H1 (cell line): ENCODE measurements at regions not wholly inside any gene's neighbourhood (a gene's known extent, or its start where the extent isn't known, plus 50 kb on each side); places are given as distances from the start of the nearest gene placed in this dataset.

ENCODE experiments used
- CTCF ChIA-PET: fragments of 300-600 bp; sonication (Branson Sonifier 250); formaldehyde crosslinking; loops from one replicate; lab custom pipeline; 2021; ENCODE audit not compliant: partially characterized antibody; lab: Charles Lee
- POLR2A ChIA-PET: fragments of 300-600 bp; sonication (Branson Sonifier 250); formaldehyde crosslinking; loops from one replicate; lab custom pipeline; 2021; ENCODE audit warnings: inconsistent platforms; ENCODE audit not compliant: partially characterized antibody; lab: Charles Lee
- DNase-seq, 2 experiments: peaks; one replicate each; pipeline versions ENCODE4 v3.0.0 to v3.0.0-alpha.2; 2010 to 2022; ENCODE audit warnings: low spot score in 2 of 2, low read depth in 1 of 2, mixed read lengths in 1 of 2
- FAIRE-seq: peaks from 2 replicates; lab custom pipeline; 2011; peaks lifted over from hg19 to GRCh38; lab: Jason Lieb, UNC
- H2AFZ ChIP-seq: 2 replicates; pipeline ENCODE4 v1.8.1; 2012; ENCODE audit warnings: low read length, inconsistent platforms
- H2AK5ac ChIP-seq: 2 replicates; pipeline ENCODE4 v1.6.1; 2013; ENCODE audit warnings: low read depth, low read length
- H2BK120ac ChIP-seq: replicated peaks from 2 replicates; pipeline ENCODE3; 2013; ENCODE audit warnings: low read depth, low read length, inconsistent platforms
- H2BK12ac ChIP-seq: 2 replicates; pipeline ENCODE4 v1.6.1; 2013; ENCODE audit warnings: low read depth, low read length
- H2BK15ac ChIP-seq: 2 replicates; pipeline ENCODE4 v1.6.1; 2013; ENCODE audit warnings: low read length
- H2BK20ac ChIP-seq: 2 replicates; pipeline ENCODE4 v1.6.1; 2013; ENCODE audit warnings: low read length
- H2BK5ac ChIP-seq: 2 replicates; pipeline ENCODE4 v1.6.1; 2013; ENCODE audit warnings: low read depth, low read length
- H3K14ac ChIP-seq: 2 replicates; pipeline ENCODE4 v1.6.1; 2013; ENCODE audit warnings: inconsistent platforms; ENCODE audit not compliant: insufficient read length
- H3K18ac ChIP-seq: 2 replicates; pipeline ENCODE4 v1.6.1; 2013; ENCODE audit warnings: low read length; ENCODE audit errors: extremely low read depth
- H3K23ac ChIP-seq: 2 replicates; pipeline ENCODE4 v1.6.1; 2013; ENCODE audit warnings: inconsistent platforms; ENCODE audit not compliant: insufficient read length
- H3K23me2 ChIP-seq: 2 replicates; pipeline ENCODE4 v1.6.1; 2013; ENCODE audit warnings: low read depth, low read length
- H3K27ac ChIP-seq: 2 replicates; pipeline ENCODE4 v1.6.1; 2011; ENCODE audit warnings: low read depth, low read length, inconsistent platforms
- H3K27me3 ChIP-seq, 4 experiments: replicated peaks in 1 of 4; 1 replicate in 1 of 4; 2 replicates in 3 of 4; pipeline versions ENCODE4 v1.6.1 to v1.8.1; 2011 to 2013; ENCODE audit warnings: low read length in 3 of 4, mild to moderate bottlenecking in 3 of 4, inconsistent platforms in 2 of 4, mixed read lengths in 2 of 4, moderate library complexity in 1 of 4; ENCODE audit not compliant: control insufficient read depth in 3 of 4, insufficient read depth in 3 of 4; ENCODE audit errors: extremely low read depth in 1 of 4
- H3K36me3 ChIP-seq, 4 experiments: 2 replicates each; pipeline versions ENCODE4 v1.6.1 to v1.8.1; 2011 to 2013; ENCODE audit warnings: mild to moderate bottlenecking in 4 of 4, low read length in 3 of 4, moderate library complexity in 2 of 4, control low read depth in 1 of 4, inconsistent platforms in 1 of 4; ENCODE audit not compliant: insufficient read depth in 4 of 4, control insufficient read depth in 2 of 4
- H3K4ac ChIP-seq: replicated peaks from 2 replicates; pipeline ENCODE3; 2013; ENCODE audit warnings: low read length, low read depth, mixed read lengths, inconsistent platforms; ENCODE audit not compliant: insufficient read length
- H3K4me1 ChIP-seq, 4 experiments: replicated peaks in 1 of 4; 1 replicate in 1 of 4; 2 replicates in 3 of 4; pipeline versions ENCODE4 v1.6.1 to v1.8.1; 2011 to 2013; ENCODE audit warnings: low read length in 3 of 4, inconsistent platforms in 2 of 4, mixed read lengths in 1 of 4; ENCODE audit not compliant: insufficient read depth in 4 of 4, control insufficient read depth in 3 of 4
- H3K4me2 ChIP-seq, 2 experiments: 2 replicates each; pipeline versions ENCODE4 v1.6.1 to v1.8.1; 2011 to 2013; ENCODE audit warnings: low read depth in 2 of 2, low read length in 2 of 2, control low read depth in 1 of 2, inconsistent platforms in 1 of 2, mild to moderate bottlenecking in 1 of 2; ENCODE audit not compliant: insufficient read depth in 1 of 2
- H3K4me3 ChIP-seq, 4 experiments: fragments of 200-600, 300-600 bp in 1 of 4; sonication (generic), shearing (Covaris generic), sonication (Bioruptor Twin) in 1 of 4; 2 replicates each; pipeline versions ENCODE4 v1.5.1 to v1.8.1; 2011 to 2016; ENCODE audit warnings: low read length in 4 of 4, low read depth in 3 of 4, control low read depth in 2 of 4, inconsistent platforms in 2 of 4, mild to moderate bottlenecking in 2 of 4, mixed read lengths in 1 of 4, moderate library complexity in 1 of 4; ENCODE audit not compliant: insufficient read depth in 2 of 4; ENCODE audit errors: extremely low read depth in 1 of 4
- H3K56ac ChIP-seq: replicated peaks from 2 replicates; pipeline ENCODE3; 2013; ENCODE audit warnings: low read depth, mild to moderate bottlenecking, mixed read lengths, low read length, inconsistent platforms; ENCODE audit not compliant: insufficient read length
- H3K79me1 ChIP-seq: 2 replicates; pipeline ENCODE4 v1.6.1; 2013; ENCODE audit warnings: low read depth, low read length, control low read depth
- H3K79me2 ChIP-seq, 2 experiments: 2 replicates each; pipeline versions ENCODE4 v1.6.1 to v1.8.1; 2012 to 2013; ENCODE audit warnings: low read length in 2 of 2, mild to moderate bottlenecking in 2 of 2, inconsistent platforms in 1 of 2; ENCODE audit not compliant: insufficient read depth in 2 of 2, control insufficient read depth in 1 of 2
- H3K9ac ChIP-seq, 4 experiments: replicated peaks in 1 of 4; 1 replicate in 1 of 4; 2 replicates in 3 of 4; pipeline versions ENCODE4 v1.6.1 to v1.8.1; 2011 to 2013; ENCODE audit warnings: low read depth in 3 of 4, low read length in 3 of 4, control low read depth in 2 of 4, mild to moderate bottlenecking in 2 of 4, moderate library complexity in 2 of 4, inconsistent platforms in 1 of 4; ENCODE audit errors: extremely low read depth in 1 of 4
- H3K9me3 ChIP-seq, 2 experiments: 2 replicates each; pipeline versions ENCODE4 v1.6.1 to v1.8.1; 2012 to 2013; ENCODE audit warnings: mild to moderate bottlenecking in 2 of 2, moderate library complexity in 2 of 2, control low read depth in 1 of 2, inconsistent platforms in 1 of 2, low read depth in 1 of 2, low read length in 1 of 2, mixed read lengths in 1 of 2; ENCODE audit not compliant: insufficient read depth in 2 of 2
- H4K20me1 ChIP-seq, 2 experiments: replicated peaks in 1 of 2; 2 replicates each; pipeline versions ENCODE3 to v1.8.1; 2011 to 2013; ENCODE audit warnings: inconsistent platforms in 2 of 2, low read length in 2 of 2, mild to moderate bottlenecking in 1 of 2; ENCODE audit not compliant: insufficient read depth in 2 of 2, control insufficient read depth in 1 of 2
- H4K5ac ChIP-seq: 2 replicates; pipeline ENCODE4 v1.6.1; 2013; ENCODE audit warnings: low read length, low read depth, mixed read lengths, inconsistent platforms; ENCODE audit not compliant: insufficient read length
- H4K8ac ChIP-seq: 2 replicates; pipeline ENCODE4 v1.8.0; 2013; ENCODE audit warnings: mild to moderate bottlenecking, moderate library complexity, low read length, inconsistent platforms; ENCODE audit not compliant: insufficient read depth; ENCODE audit errors: extremely low read depth
- H4K91ac ChIP-seq: replicated peaks from 2 replicates; pipeline ENCODE3; 2013; ENCODE audit warnings: low read length, mixed read lengths, inconsistent platforms; ENCODE audit not compliant: insufficient read length
- CEBPB ChIP-seq: IDR thresholded peaks from 2 replicates; pipeline ENCODE4 v1.6.1; 2012; ENCODE audit warnings: low read depth, low read length
- CHD1 ChIP-seq: IDR thresholded peaks from 2 replicates; pipeline ENCODE4 v1.6.1; 2012; ENCODE audit warnings: low read depth, low read length, improper control_type of control experiment
- EZH2 ChIP-seq: fragments of 200-600 bp; sonication (generic); IDR thresholded peaks from 2 replicates; pipeline ENCODE4 v1.7.1; 2012; ENCODE audit warnings: low read depth, mild to moderate bottlenecking, moderate library complexity, low read length, inconsistent platforms; ENCODE audit not compliant: severe bottlenecking
- FOSL1 ChIP-seq: IDR thresholded peaks from 2 replicates; pipeline ENCODE4 v1.6.1; 2011; ENCODE audit warnings: mild to moderate bottlenecking, low read depth, low read length, moderate library complexity; ENCODE audit not compliant: insufficient read depth
- MAFK ChIP-seq: IDR thresholded peaks from 2 replicates; pipeline ENCODE4 v1.6.1; 2012; ENCODE audit warnings: low read depth, mild to moderate bottlenecking, improper control_type of control experiment, low read length
- RNF2 ChIP-seq: fragments of 200-900, 300-1000 bp; sonication (generic); IDR thresholded peaks from 2 replicates; pipeline ENCODE4 v1.7.1; 2016; ENCODE audit warnings: borderline replicate concordance, low read depth, mild to moderate bottlenecking, antibody characterized with exemption, low read length; ENCODE audit not compliant: poor library complexity, severe bottlenecking; ENCODE audit errors: missing control alignments
- WGBS, 2 experiments: shearing (Covaris generic) in 1 of 2; methylation state at CpG; one replicate each; pipeline versions ENCODE4 v1.1.6 to v1.1.7; 2013 to 2015; ENCODE audit warnings: low lambda C conversion rate in 2 of 2, mixed read lengths in 2 of 2, inconsistent platforms in 1 of 2, low coverage in 1 of 2, missing lambda C conversion rate in 1 of 2; ENCODE audit not compliant: insufficient replicate concordance in 2 of 2, insufficient coverage in 1 of 2, insufficient read length in 1 of 2; ENCODE audit errors: extremely low coverage in 1 of 2, missing lambda C conversion rate in 1 of 2; 5-methylcytosine and 5-hydroxymethylcytosine counted together

DNA sequence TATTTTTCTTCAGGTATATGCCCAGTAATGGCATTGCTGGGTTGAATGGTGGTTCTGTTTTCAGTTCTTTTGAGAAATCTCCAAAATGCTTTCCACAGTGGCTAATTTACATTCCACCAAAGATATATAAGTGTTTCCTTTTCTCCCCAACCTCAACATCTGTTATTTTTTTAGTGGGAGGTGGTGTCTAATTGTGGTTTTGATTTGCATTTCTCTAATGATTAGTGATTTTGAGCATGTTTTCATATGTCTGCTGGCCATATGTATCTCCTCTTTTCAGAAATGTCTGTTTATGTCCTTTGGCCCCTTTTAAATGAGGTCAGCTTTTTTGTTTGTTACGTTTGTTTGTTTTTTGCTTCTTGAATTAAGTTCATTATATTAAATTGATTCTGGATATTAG, 760.2 kb downstream of the KCNA4 start:
- Histone ChIP-seq H2BK20ac (no peak overlapping the region), H3K9me3 (no peaks in the 10 kb centered on the region), H2BK15ac (no peak overlapping the region), H3K23ac (no peak overlapping the region), H3K56ac (no peak overlapping the region), H3K27me3 (no peaks in the 10 kb centered on the region), H3K14ac (no peak overlapping the region), H3K4ac (no peak overlapping the region), H4K8ac (no peak overlapping the region), H3K4me1 (no peaks in the 10 kb centered on the region), H3K23me2 (no peaks in the 10 kb centered on the region), H4K20me1 (no peaks in the 10 kb centered on the region), H3K27ac (no peak overlapping the region), H3K18ac (no peak overlapping the region), H3K4me3 (no peak overlapping the region), H2BK12ac (no peak overlapping the region), H4K91ac (no peak overlapping the region), H3K36me3 (no peaks in the 10 kb centered on the region), H3K79me1 (no peaks in the 10 kb centered on the region), H3K79me2 (no peaks in the 10 kb centered on the region), H2BK120ac (no peak overlapping the region), H2AK5ac (no peak overlapping the region), H2AFZ (no peak overlapping the region), H4K5ac (no peak overlapping the region), H3K9ac (no peak overlapping the region), H3K4me2 (no peak overlapping the region), H2BK5ac (no peak overlapping the region)
- DNase-seq (no peak), FAIRE-seq (no peak)
- POLR2A ChIA-PET: no interaction called here
- TF ChIP-seq FOSL1 (no peak), MAFK (no peak), RNF2 (no peak), CEBPB (no peak), EZH2 (no peak), CHD1 (no peak)
- CTCF ChIA-PET: no interaction called here
- 4% methylated on average over 1 of the region's 1 CpG; no CpG with 5 or more reads in 1 of the 2 experiments for WGBS, 2 experiments
